SU-DHL-6 (cell line): ENCODE measurements at regions not wholly inside any gene's neighbourhood (a gene's known extent, or its start where the extent isn't known, plus 50 kb on each side); places are given as distances from the start of the nearest gene placed in this dataset.

Experiments
- H2AFZ ChIP-seq: fragments of 200-600 bp; sonication (generic); 2 replicates; pipeline ENCODE4 v1.6.1; 2014; ENCODE audit warnings: low read depth, mild to moderate bottlenecking, moderate library complexity, mixed read lengths, antibody characterized with exemption, low read length; ENCODE audit not compliant: severe bottlenecking
- H3F3A ChIP-seq: fragments of 200-600 bp; shearing (Covaris generic); 2 replicates; pipeline ENCODE4 v1.6.0; 2016; ENCODE audit warnings: antibody characterized with exemption, mild to moderate bottlenecking; ENCODE audit not compliant: insufficient read depth
- H3K27ac ChIP-seq: fragments of 200-600 bp; sonication (generic); 2 replicates; pipeline ENCODE4 v1.5.1; 2016; ENCODE audit warnings: low read depth, mild to moderate bottlenecking, low read length, moderate library complexity, mixed read lengths
- H3K27me3 ChIP-seq: fragments of 200-600 bp; sonication (generic), shearing (Covaris generic); 2 replicates; pipeline ENCODE4 v1.6.0; 2014; ENCODE audit warnings: mild to moderate bottlenecking, low read length
- H3K36me3 ChIP-seq: fragments of 200-600 bp; sonication (generic); 2 replicates; pipeline ENCODE4 v1.6.1; 2014; ENCODE audit warnings: mild to moderate bottlenecking, low read length, mixed read lengths
- H3K4me2 ChIP-seq: fragments of 300-600, 200-600 bp; shearing (Covaris generic), sonication (generic); 2 replicates; pipeline ENCODE4 v1.6.0; 2014; ENCODE audit warnings: low read length, low read depth, mild to moderate bottlenecking; ENCODE audit not compliant: poor library complexity, severe bottlenecking
- H3K4me3 ChIP-seq: fragments of 200-600 bp; sonication (generic); 2 replicates; pipeline ENCODE4 v1.5.1; 2014; ENCODE audit warnings: antibody characterized with exemption, low read length, mild to moderate bottlenecking, mixed read lengths; ENCODE audit not compliant: insufficient read depth, poor library complexity, severe bottlenecking
- H3K79me2 ChIP-seq: fragments of 200-600 bp; sonication (generic); 2 replicates; pipeline ENCODE4 v1.6.1; 2014; ENCODE audit warnings: mild to moderate bottlenecking, low read length, moderate library complexity; ENCODE audit not compliant: insufficient read depth
- H3K9ac ChIP-seq: fragments of 200-600 bp; sonication (generic); 2 replicates; pipeline ENCODE4 v1.7.0; 2014; ENCODE audit warnings: mild to moderate bottlenecking, low read length
- H3K9me2 ChIP-seq: fragments of 200-600 bp; sonication (generic); replicated peaks from 2 replicates; pipeline ENCODE4 v1.6.1; 2014; ENCODE audit warnings: low read length; ENCODE audit not compliant: insufficient read depth
- H3K9me3 ChIP-seq: fragments of 200-600 bp; sonication (generic); 2 replicates; pipeline ENCODE4 v1.6.1; 2014; ENCODE audit warnings: low read length, mixed read lengths; ENCODE audit not compliant: insufficient read depth
- H4K20me1 ChIP-seq: fragments of 200-600 bp; sonication (generic); 2 replicates; pipeline ENCODE4 v1.6.1; 2014; ENCODE audit warnings: low read depth, mild to moderate bottlenecking, antibody characterized with exemption, low read length, moderate library complexity, mixed read lengths
- CTCF ChIP-seq: fragments of 200-600 bp; sonication (generic); IDR thresholded peaks from one replicate; pipeline ENCODE4 v1.5.1; 2017; ENCODE audit warnings: antibody characterized with exemption, mild to moderate bottlenecking, low read length, moderate library complexity; ENCODE audit not compliant: insufficient read depth, poor library complexity, severe bottlenecking
- EZH2phosphoT487 ChIP-seq: fragments of 200-600 bp; sonication (generic), shearing (Covaris generic); conservative IDR thresholded peaks from 2 replicates; pipeline ENCODE4 v1.6.1; 2018; ENCODE audit warnings: mild to moderate bottlenecking, antibody characterized with exemption, low read length, moderate library complexity, mixed read lengths

DNA sequence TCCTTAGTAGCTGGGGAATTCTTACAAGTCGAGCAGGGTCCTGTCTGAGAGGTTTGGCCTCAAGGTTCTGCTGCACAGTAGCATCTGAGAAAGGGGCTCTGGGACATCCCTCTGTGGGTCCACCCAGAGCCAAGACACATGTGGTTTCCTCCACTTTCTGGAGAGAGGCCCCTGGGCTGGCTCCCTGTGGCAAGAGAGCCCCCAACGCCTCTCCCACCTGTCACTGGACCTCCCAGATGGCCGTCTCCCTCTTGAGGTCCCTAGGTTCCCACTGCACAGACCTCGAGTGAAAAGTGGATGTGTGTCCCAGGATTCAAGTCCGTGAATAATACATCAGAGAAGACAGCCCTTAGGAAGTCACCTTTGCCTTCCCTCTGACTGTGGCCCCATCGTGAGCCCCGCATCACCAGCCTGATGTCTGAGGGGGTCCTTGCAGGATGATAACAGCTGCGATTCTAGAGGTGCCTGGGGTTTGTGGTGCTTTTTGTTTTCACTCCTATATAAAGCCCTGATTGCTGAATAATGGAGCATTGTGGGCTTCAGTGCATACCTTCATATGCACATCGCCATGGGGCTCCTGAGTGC, 319.0 kb downstream of the GLRX3 start:
- H3K27me3 ChIP-seq = no peaks in the 10 kb centered on the region
- TF ChIP-seq CTCF (no peak), EZH2phosphoT487 (no peak)
- H3F3A ChIP-seq = no peaks in the 10 kb centered on the region
- no peak overlapping the region for H3K4me3 ChIP-seq
- no peak overlapping the region for H3K4me2 ChIP-seq
- H3K9me2 ChIP-seq = no peaks in the 10 kb centered on the region
- no peaks in the 10 kb centered on the region for H3K9me3 ChIP-seq
- H4K20me1 ChIP-seq = no peaks in the 10 kb centered on the region
- H2AFZ ChIP-seq = no peak overlapping the region
- no peak overlapping the region for H3K27ac ChIP-seq
- no peak overlapping the region for H3K9ac ChIP-seq
- H3K36me3 ChIP-seq = no peaks in the 10 kb centered on the region
- H3K79me2 ChIP-seq = no peaks in the 10 kb centered on the region

- no peaks in the 10 kb centered on the region for H3K36me3 ChIP-seq
- H3K27ac ChIP-seq = no peak overlapping the region
- no peak overlapping the region for H3K4me3 ChIP-seq
- H3K79me2 ChIP-seq = no peaks in the 10 kb centered on the region
- H3K4me2 ChIP-seq = no peak overlapping the region
- no peaks in the 10 kb centered on the region for H3K9me3 ChIP-seq
- no peaks in the 10 kb centered on the region for H3K9me2 ChIP-seq
- H4K20me1 ChIP-seq = no peaks in the 10 kb centered on the region
- no peak overlapping the region for H2AFZ ChIP-seq
- H3K27me3 ChIP-seq = no peaks in the 10 kb centered on the region
- TF ChIP-seq CTCF (no peak), EZH2phosphoT487 (no peak)
- no peak overlapping the region for H3K9ac ChIP-seq
- H3F3A ChIP-seq = no peaks in the 10 kb centered on the region
Measured at GRCh38 chr10:130455791-130456190, 319.6 kb downstream of the GLRX3 start.

DNA sequence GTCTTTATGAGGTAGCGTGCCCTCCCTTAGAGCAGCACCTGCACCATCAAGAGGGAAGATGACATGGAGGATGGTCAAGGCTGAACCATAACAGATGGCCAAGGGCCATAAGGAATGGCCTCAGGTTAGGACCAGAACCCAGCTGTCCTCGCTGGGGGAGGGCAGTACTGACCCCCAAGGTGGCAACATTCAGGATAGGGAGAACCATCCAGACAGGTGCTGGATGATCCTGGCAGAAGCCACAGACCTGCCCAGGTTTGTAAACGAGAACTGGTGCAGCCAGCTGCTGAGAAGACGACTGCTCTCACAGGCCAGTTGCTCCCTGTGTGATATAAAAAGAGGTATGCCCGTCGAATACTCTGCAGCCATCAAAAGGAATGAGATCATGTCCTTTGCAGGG, 320.4 kb downstream of the GLRX3 start:
- no peak overlapping the region for H3K4me3 ChIP-seq
- H3K4me2 ChIP-seq = no peak overlapping the region
- no peak overlapping the region for H2AFZ ChIP-seq
- H3K9me2 ChIP-seq = no peaks in the 10 kb centered on the region
- no peaks in the 10 kb centered on the region for H3K9me3 ChIP-seq
- no peaks in the 10 kb centered on the region for H3F3A ChIP-seq
- no peak for TF ChIP-seq EZH2phosphoT487
- no peak for TF ChIP-seq CTCF
- no peaks in the 10 kb centered on the region for H3K36me3 ChIP-seq
- no peak overlapping the region for H3K9ac ChIP-seq
- no peak overlapping the region for H3K27ac ChIP-seq
- no peaks in the 10 kb centered on the region for H3K27me3 ChIP-seq
- H3K79me2 ChIP-seq = no peaks in the 10 kb centered on the region
- H4K20me1 ChIP-seq = no peaks in the 10 kb centered on the region
